HCT116 (cell line): ENCODE measurements at regions not wholly inside any gene's neighbourhood (a gene's known extent, or its start where the extent isn't known, plus 50 kb on each side); places are given as distances from the start of the nearest gene placed in this dataset.

Experiments used
- ATAC-seq: fragments of 200-7000 bp; cut with Tn5 transposase; 2 replicates; pipeline ENCODE4 v1.9.1; 2020; ENCODE audit warnings: mild to moderate bottlenecking, moderate library complexity
- BruUV-seq: library from RNA; stranded (reverse); fragments of 400-500 nt; replicated peaks from 2 replicates; lab custom pipeline; 2021; lab: Mats Ljungman, UMichigan
- CTCF ChIA-PET: fragments of 300-600 bp; sonication (Branson Sonifier 250); formaldehyde crosslinking; loops from one replicate; lab custom pipeline; 2021; ENCODE audit warnings: antibody characterized with exemption; lab: Charles Lee
- POLR2A ChIA-PET: fragments of 300-600, 350-600 bp; sonication (Branson Sonifier 250); formaldehyde crosslinking; loops from one replicate; lab custom pipeline; 2021; ENCODE audit warnings: antibody characterized with exemption; lab: Charles Lee
- RAD21 ChIA-PET, 2 experiments: fragments of 300-600 bp; sonication (Branson Sonifier 250); formaldehyde crosslinking; loops; one replicate each; lab custom pipeline; 2023; ENCODE audit warnings: low total read pairs in 2 of 2; ENCODE audit not compliant: uncharacterized antibody in 2 of 2, unreplicated experiment in 2 of 2, low non-redundant PET in 1 of 2; lab: Charles Lee
- DNase-seq: peaks from one replicate; pipeline ENCODE4 v3.0.0-alpha.2; 2010; ENCODE audit warnings: low read depth, low spot score
- H2AFZ ChIP-seq: fragments of 200-600 bp; shearing (Covaris generic), sonication (generic); 2 replicates; pipeline ENCODE4 v1.6.1; 2017; ENCODE audit warnings: low read depth, mixed run types, mixed read lengths, antibody characterized with exemption, low read length; ENCODE audit not compliant: poor library complexity, severe bottlenecking
- H3K27ac ChIP-seq: 2 replicates; pipeline ENCODE4 v1.5.1; 2012; ENCODE audit warnings: low read depth, low read length
- H3K27me3 ChIP-seq: fragments of 200-600 bp; sonication (generic); 2 replicates; pipeline ENCODE4 v1.6.1; 2016; ENCODE audit warnings: mixed run types, low read length, mixed read lengths; ENCODE audit not compliant: insufficient read depth
- H3K36me3 ChIP-seq, 2 experiments: fragments of 200-500 bp in 1 of 2; fragments of 200-600 bp in 1 of 2; sonication (Bioruptor generic) in 1 of 2; sonication (generic) in 1 of 2; 2 replicates each; pipeline versions ENCODE4 v1.5.1 to v1.6.1; 2014 to 2016; ENCODE audit warnings: low read length in 2 of 2, inconsistent platforms in 1 of 2, mixed read lengths in 1 of 2, mixed run types in 1 of 2; ENCODE audit not compliant: insufficient read depth in 2 of 2, control insufficient read depth in 1 of 2
- H3K4me1 ChIP-seq, 2 experiments: fragments of 200-600 bp in 1 of 2; sonication (generic) in 1 of 2; 2 replicates each; pipeline versions ENCODE4 v1.5.1 to v1.6.1; 2012 to 2017; ENCODE audit warnings: low read length in 2 of 2, inconsistent platforms in 1 of 2, mild to moderate bottlenecking in 1 of 2, mixed read lengths in 1 of 2, mixed run types in 1 of 2, moderate library complexity in 1 of 2; ENCODE audit not compliant: insufficient read depth in 2 of 2, control insufficient read depth in 1 of 2
- H3K4me2 ChIP-seq: fragments of 200-600 bp; sonication (generic); 2 replicates; pipeline ENCODE4 v1.6.1; 2017; ENCODE audit warnings: mixed run types, low read length, mixed read lengths
- H3K4me3 ChIP-seq, 2 experiments: fragments of 200-600 bp in 1 of 2; sonication (generic) in 1 of 2; replicated peaks in 1 of 2; 2 replicates each; pipeline ENCODE4 v1.5.1; 2011 to 2016; ENCODE audit warnings: low read length in 2 of 2, control low read depth in 1 of 2, low read depth in 1 of 2, mild to moderate bottlenecking in 1 of 2, mixed read lengths in 1 of 2, mixed run types in 1 of 2
- H3K79me2 ChIP-seq: fragments of 200-600 bp; sonication (generic); 2 replicates; pipeline ENCODE4 v1.6.1; 2017; ENCODE audit warnings: mild to moderate bottlenecking, mixed run types, low read length, moderate library complexity, mixed read lengths; ENCODE audit not compliant: insufficient read depth
- H3K9ac ChIP-seq: fragments of 200-600 bp; sonication (generic); 2 replicates; pipeline ENCODE4 v1.6.1; 2016; ENCODE audit warnings: low read length, mixed read lengths
- H3K9me2 ChIP-seq: fragments of 200-600 bp; sonication (generic), shearing (Covaris generic); 2 replicates; pipeline ENCODE4 v1.6.1; 2017; ENCODE audit warnings: mixed run types, mild to moderate bottlenecking, moderate library complexity; ENCODE audit not compliant: insufficient read depth
- H3K9me3 ChIP-seq, 2 experiments: fragments of 200-500 bp in 1 of 2; fragments of 200-600 bp in 1 of 2; sonication (Bioruptor generic) in 1 of 2; sonication (generic) in 1 of 2; 2 replicates each; pipeline ENCODE4 v1.6.1; 2014 to 2017; ENCODE audit warnings: low read length in 2 of 2, mixed read lengths in 2 of 2, inconsistent platforms in 1 of 2, low read depth in 1 of 2, mild to moderate bottlenecking in 1 of 2, mixed run types in 1 of 2, moderate library complexity in 1 of 2; ENCODE audit not compliant: control insufficient read depth in 1 of 2, insufficient read depth in 1 of 2
- H4K20me1 ChIP-seq: fragments of 200-600 bp; sonication (generic), shearing (Covaris generic); 2 replicates; pipeline ENCODE4 v1.6.1; 2017; ENCODE audit warnings: mixed run types, mild to moderate bottlenecking, moderate library complexity; ENCODE audit not compliant: insufficient read depth
- CBX3 ChIP-seq: IDR thresholded peaks from 2 replicates; pipeline ENCODE4 v1.6.1; 2012; ENCODE audit warnings: low read depth
- CEBPB ChIP-seq: IDR thresholded peaks from 2 replicates; pipeline ENCODE4 v1.6.1; 2012; ENCODE audit warnings: low read depth
- JUND ChIP-seq: IDR thresholded peaks from 2 replicates; pipeline ENCODE4 v1.6.1; 2012
- MAX ChIP-seq: IDR thresholded peaks from 2 replicates; pipeline ENCODE4 v1.6.1; 2012
- RAD21 ChIP-seq: IDR thresholded peaks from 2 replicates; pipeline ENCODE4 v1.6.1; 2012; ENCODE audit warnings: low read depth, mild to moderate bottlenecking
- SP1 ChIP-seq: IDR thresholded peaks from 2 replicates; pipeline ENCODE4 v1.6.1; 2012; ENCODE audit warnings: low read depth
- YY1 ChIP-seq: IDR thresholded peaks from 2 replicates; pipeline ENCODE4 v1.6.1; 2011; ENCODE audit warnings: low read length, low read depth, moderate library complexity, mild to moderate bottlenecking; ENCODE audit not compliant: insufficient replicate concordance; ENCODE audit errors: extremely low read depth
- intact Hi-C: fragments of 100-400 bp; cut with micrococcal nuclease; formaldehyde crosslinking; loops from 2 replicates; pipeline ENCODE4 v1.10.0; 2022
- TF ChIP-seq, protein P1 (sequence below): IDR thresholded peaks from 2 replicates; pipeline ENCODE4 v1.6.1; 2012
- TF ChIP-seq, protein P2 (sequence below), 3 experiments: fragments of 200-600 bp in 1 of 3; sonication (generic) in 1 of 3; IDR thresholded peaks in 2 of 3; conservative IDR thresholded peaks in 1 of 3; 2 replicates each; pipeline ENCODE4 v1.5.1; 2012 to 2017; ENCODE audit warnings: low read depth in 2 of 3, low read length in 2 of 3, antibody characterized with exemption in 1 of 3, borderline replicate concordance in 1 of 3, control low read depth in 1 of 3, mild to moderate bottlenecking in 1 of 3, mixed read lengths in 1 of 3, mixed run types in 1 of 3, moderate library complexity in 1 of 3; ENCODE audit not compliant: insufficient read depth in 1 of 3

DNA sequence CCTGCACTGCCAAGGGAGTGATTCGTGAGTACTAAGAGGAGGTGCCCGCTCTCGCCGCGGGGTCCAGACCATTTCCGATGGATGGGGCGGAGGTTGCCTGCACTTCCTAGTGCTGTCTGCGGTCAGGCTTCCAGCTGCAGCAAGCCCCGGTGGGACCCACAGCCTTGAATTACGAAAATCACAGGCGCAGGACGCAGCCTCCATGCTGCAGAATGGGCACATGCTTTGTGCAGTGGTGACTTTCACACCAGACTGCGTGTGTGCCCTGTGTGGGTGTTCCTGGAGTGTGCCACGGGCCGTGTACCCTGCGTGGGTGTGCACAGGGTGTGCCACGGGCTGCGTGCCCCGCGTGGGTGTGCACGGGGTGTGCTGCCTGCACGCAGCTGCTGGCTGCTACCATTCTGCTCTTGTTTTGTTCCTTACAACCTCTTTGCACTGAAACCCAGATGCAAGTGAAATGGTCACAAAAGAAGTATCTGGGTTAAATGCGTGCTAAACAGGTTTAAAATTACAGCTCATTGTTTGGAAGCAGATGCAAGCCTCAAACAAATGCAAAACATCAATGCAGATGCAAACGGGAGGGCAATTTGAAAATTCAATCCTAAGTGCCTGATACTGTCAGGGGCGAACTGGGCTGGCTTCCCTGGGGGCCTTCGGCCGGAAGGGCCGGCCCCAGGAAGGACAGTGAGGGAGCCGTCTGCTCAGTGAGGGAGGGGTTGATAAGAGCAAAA lies 221.2 kb upstream of the SOX1 start:
- intact Hi-C loops, result no loop called here
- no peak overlapping the region for H3K9ac ChIP-seq
- no peak overlapping the region for H2AFZ ChIP-seq
- H3K4me2 ChIP-seq, result no peak overlapping the region
- no peaks in the 10 kb centered on the region for H3K4me1 ChIP-seq
- CTCF ChIA-PET, result no interaction called here
- DNase-seq (no peak), ATAC-seq (no peak)
- no peak overlapping the region for H3K4me3 ChIP-seq
- H3K9me2 ChIP-seq, result no peaks in the 10 kb centered on the region
- TF ChIP-seq CEBPB (no peak), YY1 (no peak), RAD21 (no peak), JUND (no peak), MAX (no peak), CBX3 (no peak), SP1 (no peak)
- TF ChIP-seq, protein P1, sequence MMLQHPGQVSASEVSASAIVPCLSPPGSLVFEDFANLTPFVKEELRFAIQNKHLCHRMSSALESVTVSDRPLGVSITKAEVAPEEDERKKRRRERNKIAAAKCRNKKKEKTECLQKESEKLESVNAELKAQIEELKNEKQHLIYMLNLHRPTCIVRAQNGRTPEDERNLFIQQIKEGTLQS, result no peak
- TF ChIP-seq, protein P2, sequence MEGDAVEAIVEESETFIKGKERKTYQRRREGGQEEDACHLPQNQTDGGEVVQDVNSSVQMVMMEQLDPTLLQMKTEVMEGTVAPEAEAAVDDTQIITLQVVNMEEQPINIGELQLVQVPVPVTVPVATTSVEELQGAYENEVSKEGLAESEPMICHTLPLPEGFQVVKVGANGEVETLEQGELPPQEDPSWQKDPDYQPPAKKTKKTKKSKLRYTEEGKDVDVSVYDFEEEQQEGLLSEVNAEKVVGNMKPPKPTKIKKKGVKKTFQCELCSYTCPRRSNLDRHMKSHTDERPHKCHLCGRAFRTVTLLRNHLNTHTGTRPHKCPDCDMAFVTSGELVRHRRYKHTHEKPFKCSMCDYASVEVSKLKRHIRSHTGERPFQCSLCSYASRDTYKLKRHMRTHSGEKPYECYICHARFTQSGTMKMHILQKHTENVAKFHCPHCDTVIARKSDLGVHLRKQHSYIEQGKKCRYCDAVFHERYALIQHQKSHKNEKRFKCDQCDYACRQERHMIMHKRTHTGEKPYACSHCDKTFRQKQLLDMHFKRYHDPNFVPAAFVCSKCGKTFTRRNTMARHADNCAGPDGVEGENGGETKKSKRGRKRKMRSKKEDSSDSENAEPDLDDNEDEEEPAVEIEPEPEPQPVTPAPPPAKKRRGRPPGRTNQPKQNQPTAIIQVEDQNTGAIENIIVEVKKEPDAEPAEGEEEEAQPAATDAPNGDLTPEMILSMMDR (IDR thresholded peaks at IDR 0.05 in 2 of 3, conservative IDR thresholded peaks at IDR 0.05 in 1 of 3; ENCODE audit: borderline replicate concordance in 1 of 3, insufficient read depth in 1 of 3, low read depth in 2 of 3, low read length in 2 of 3), result no peak
- no peak overlapping the region for H3K27ac ChIP-seq
- H3K79me2 ChIP-seq, result no peaks in the 10 kb centered on the region
- RAD21 ChIA-PET, result no interaction called here
- POLR2A ChIA-PET, result no interaction called here
- no peaks in the 10 kb centered on the region for H4K20me1 ChIP-seq
- peaks cover 7% of the 10 kb centered on the region; the same call in 1 of the 2 replicates for H3K27me3 ChIP-seq
- no TSS peak for BruUV-seq
- H3K36me3 ChIP-seq, result no peaks in the 10 kb centered on the region
- H3K9me3 ChIP-seq, result no peaks in the 10 kb centered on the region; a peak in 1 of 4 replicates
